ENCODE measurements at regions not wholly inside any gene's neighbourhood (a gene's known extent, or its start where the extent isn't known, plus 50 kb on each side); places are given as distances from the start of the nearest gene placed in this dataset.

DNA sequence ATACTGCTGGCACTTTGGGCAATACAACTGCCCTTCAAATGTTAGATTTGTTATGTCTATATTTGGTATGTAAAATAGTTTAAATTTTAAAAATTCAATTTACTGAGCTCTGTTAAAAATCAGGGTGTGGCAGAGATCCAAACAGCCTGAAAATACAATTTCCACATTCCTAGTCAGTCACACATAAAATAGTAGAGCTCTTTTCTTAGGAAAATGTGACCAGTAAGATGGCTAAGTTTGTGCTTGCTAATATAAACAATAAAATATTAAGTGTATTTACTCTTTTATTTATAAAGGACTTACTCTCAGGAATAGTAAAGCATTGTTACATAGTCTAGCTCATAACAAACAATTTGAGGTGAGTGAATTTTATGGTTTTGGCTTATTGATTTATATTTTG is 200.2 kb downstream of the DKK2 start:
- CTCF ChIA-PET, result no interaction called here
- POLR2A ChIA-PET, result no interaction called here
- H3K27me3 Mint-ChIP-seq, result no peaks in the 10 kb centered on the region

GRCh38 chr4:106830879-106831278 is 205.2 kb downstream of the DKK2 start:
- Histone ChIP-seq H3K27ac (ENCODE audit: low read depth, low read length) (no peak overlapping the region), H3K27me3 (ENCODE audit: control insufficient read depth in 2 of 2, insufficient read depth in 2 of 2, low read length in 2 of 2) (no peaks in the 10 kb centered on the region), H3K4me3 (ENCODE audit: low read length) (no peak overlapping the region), H3K4me1 (ENCODE audit: control insufficient read depth in 2 of 2, insufficient read depth in 2 of 2, low read length in 2 of 2) (no peaks in the 10 kb centered on the region), H3K36me3 (ENCODE audit: control insufficient read depth in 2 of 3, insufficient read depth in 3 of 3, low read length in 3 of 3) (no peaks in the 10 kb centered on the region), H3K9me3 (ENCODE audit: control insufficient read depth in 2 of 3, low read length in 3 of 3) (no peaks in the 10 kb centered on the region)
- DNase-seq, result no peak
- POLR2A ChIA-PET, result no interaction called here
- no peak overlapping the region for H3K4me3 Mint-ChIP-seq
- no peaks in the 10 kb centered on the region for H3K27me3 Mint-ChIP-seq
- peaks cover 0 to 4% (median 0%) of the 10 kb centered on the region in 5 donors for H3K36me3 Mint-ChIP-seq
- no peak for ATAC-seq
- H3K27ac Mint-ChIP-seq, result no peak overlapping the region
- intact Hi-C loops (cut with micrococcal nuclease), result no loop called here
- H3K4me1 Mint-ChIP-seq, result no peaks in the 10 kb centered on the region
- peaks cover 0 to 19% (median 2%) of the 10 kb centered on the region in 11 donors for H3K9me3 Mint-ChIP-seq
- CTCF ChIA-PET, result no interaction called here

More for the DNA sequence above, 200.2 kb downstream of the DKK2 start:
- H3K9me3 ChIP-seq (ENCODE audit: control insufficient read depth in 2 of 3, low read length in 3 of 3), result no peaks in the 10 kb centered on the region
- no peak for DNase-seq
- intact Hi-C loops (cut with micrococcal nuclease), result no loop called here
- no peak overlapping the region for H3K4me3 ChIP-seq (ENCODE audit: low read length)
- Mint-ChIP-seq H3K36me3 (peaks cover 0 to 4% (median 0%) of the 10 kb centered on the region in 5 donors), H3K4me3 (no peak overlapping the region), H3K4me1 (no peaks in the 10 kb centered on the region), H3K27ac (no peak overlapping the region), H3K9me3 (peaks cover 0 to 20% (median 2%) of the 10 kb centered on the region in 11 donors)
- H3K36me3 ChIP-seq (ENCODE audit: control insufficient read depth in 2 of 3, insufficient read depth in 3 of 3, low read length in 3 of 3), result no peaks in the 10 kb centered on the region
- no peaks in the 10 kb centered on the region for H3K27me3 ChIP-seq (ENCODE audit: control insufficient read depth in 2 of 2, insufficient read depth in 2 of 2, low read length in 2 of 2)
- ATAC-seq, result no peak
- no peak overlapping the region for H3K27ac ChIP-seq (ENCODE audit: low read depth, low read length)
- H3K4me1 ChIP-seq (ENCODE audit: control insufficient read depth in 2 of 2, insufficient read depth in 2 of 2, low read length in 2 of 2), result no peaks in the 10 kb centered on the region

DNA sequence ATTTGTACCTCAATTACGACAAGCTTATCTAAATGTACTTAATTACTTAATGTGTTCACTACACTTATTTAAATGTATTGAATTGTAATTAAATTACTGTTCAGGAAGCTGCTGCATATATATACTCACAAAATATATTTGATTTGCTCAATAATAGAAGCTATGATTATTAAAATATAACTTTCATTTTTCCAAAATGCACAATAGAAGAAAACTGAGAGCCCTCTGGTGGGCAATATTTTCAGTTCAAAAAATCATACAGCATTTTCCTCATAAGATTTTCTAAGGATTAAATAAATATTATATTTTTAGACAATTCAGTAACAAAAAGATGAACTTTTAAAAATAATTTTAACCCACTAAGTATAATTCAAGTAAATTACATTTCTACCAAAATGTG is 217.3 kb downstream of the DKK2 start:
- no peaks in the 10 kb centered on the region for H3K4me1 ChIP-seq (ENCODE audit: control insufficient read depth in 2 of 2, insufficient read depth in 2 of 2, low read length in 2 of 2)
- Mint-ChIP-seq H3K4me3 (no peak overlapping the region), H3K4me1 (no peaks in the 10 kb centered on the region), H3K9me3 (peaks cover 0 to 5% (median 0%) of the 10 kb centered on the region in 11 donors), H3K27me3 (no peaks in the 10 kb centered on the region), H3K27ac (no peak overlapping the region), H3K36me3 (no peaks in the 10 kb centered on the region)
- H3K4me3 ChIP-seq (ENCODE audit: low read length), result no peak overlapping the region
- DNase-seq (no peak), ATAC-seq (no peak)
- H3K27me3 ChIP-seq (ENCODE audit: control insufficient read depth in 2 of 2, insufficient read depth in 2 of 2, low read length in 2 of 2), result no peaks in the 10 kb centered on the region
- H3K9me3 ChIP-seq (ENCODE audit: control insufficient read depth in 2 of 3, low read length in 3 of 3), result no peaks in the 10 kb centered on the region
- no peaks in the 10 kb centered on the region for H3K36me3 ChIP-seq (ENCODE audit: control insufficient read depth in 2 of 3, insufficient read depth in 3 of 3, low read length in 3 of 3)
- intact Hi-C loops (cut with micrococcal nuclease), result no loop called here
- no peak overlapping the region for H3K27ac ChIP-seq (ENCODE audit: low read depth, low read length)
- ChIA-PET CTCF (interaction anchor here (0.7 kb wide), 1 partner anchor 13 kb away, joined by 3 read pairs; no protein-coding TSS in a partner anchor), POLR2A (no interaction called here)

GRCh38 chr4:106816496-106816895 is 219.6 kb downstream of the DKK2 start:
- H3K4me1 Mint-ChIP-seq, result no peaks in the 10 kb centered on the region
- H3K36me3 Mint-ChIP-seq, result no peaks in the 10 kb centered on the region
- no peak overlapping the region for H3K27ac Mint-ChIP-seq
- ATAC-seq (no peak), DNase-seq (no peak)
- H3K27ac ChIP-seq (ENCODE audit: low read depth, low read length), result no peak overlapping the region
- H3K27me3 ChIP-seq (ENCODE audit: control insufficient read depth in 2 of 2, insufficient read depth in 2 of 2, low read length in 2 of 2), result no peaks in the 10 kb centered on the region
- no peaks in the 10 kb centered on the region for H3K4me1 ChIP-seq (ENCODE audit: control insufficient read depth in 2 of 2, insufficient read depth in 2 of 2, low read length in 2 of 2)
- ChIA-PET POLR2A (no interaction called here), CTCF (no interaction called here)
- H3K4me3 ChIP-seq (ENCODE audit: low read length), result no peak overlapping the region
- H3K9me3 Mint-ChIP-seq, result peaks cover 0 to 4% (median 0%) of the 10 kb centered on the region in 11 donors
- no peaks in the 10 kb centered on the region for H3K9me3 ChIP-seq (ENCODE audit: control insufficient read depth in 2 of 3, low read length in 3 of 3)
- no peak overlapping the region for H3K4me3 Mint-ChIP-seq
- H3K36me3 ChIP-seq (ENCODE audit: control insufficient read depth in 2 of 3, insufficient read depth in 3 of 3, low read length in 3 of 3), result no peaks in the 10 kb centered on the region
- H3K27me3 Mint-ChIP-seq, result no peaks in the 10 kb centered on the region
- intact Hi-C loops (cut with micrococcal nuclease), result no loop called here

- no peaks in the 10 kb centered on the region for H3K4me1 Mint-ChIP-seq
- no peaks in the 10 kb centered on the region for H3K36me3 ChIP-seq (ENCODE audit: control insufficient read depth in 2 of 3, insufficient read depth in 3 of 3, low read length in 3 of 3)
- H3K9me3 ChIP-seq (ENCODE audit: control insufficient read depth in 2 of 3, low read length in 3 of 3), result no peaks in the 10 kb centered on the region
- H3K27ac Mint-ChIP-seq, result no peak overlapping the region
- no peaks in the 10 kb centered on the region for H3K36me3 Mint-ChIP-seq
- no peaks in the 10 kb centered on the region for H3K4me1 ChIP-seq (ENCODE audit: control insufficient read depth in 2 of 2, insufficient read depth in 2 of 2, low read length in 2 of 2)
- no peaks in the 10 kb centered on the region for H3K27me3 Mint-ChIP-seq
- peaks cover 0 to 7% (median 0%) of the 10 kb centered on the region in 11 donors for H3K9me3 Mint-ChIP-seq
- no peak overlapping the region for H3K27ac ChIP-seq (ENCODE audit: low read depth, low read length)
- ATAC-seq (no peak), DNase-seq (no peak)
- intact Hi-C loops (cut with micrococcal nuclease), result no loop called here
- H3K4me3 Mint-ChIP-seq, result no peak overlapping the region
- H3K27me3 ChIP-seq (ENCODE audit: control insufficient read depth in 2 of 2, insufficient read depth in 2 of 2, low read length in 2 of 2), result no peaks in the 10 kb centered on the region
- no peak overlapping the region for H3K4me3 ChIP-seq (ENCODE audit: low read length)
- ChIA-PET POLR2A (no interaction called here), CTCF (no interaction called here)
These were observed 226.0 kb downstream of the DKK2 start for GRCh38 chr4:106810122-106810521.

- no peak overlapping the region for H3K4me3 ChIP-seq (ENCODE audit: low read length)
- H3K4me1 ChIP-seq (ENCODE audit: control insufficient read depth in 2 of 2, insufficient read depth in 2 of 2, low read length in 2 of 2), result no peaks in the 10 kb centered on the region
- ATAC-seq, result peak; percentile 45
- Mint-ChIP-seq H3K27ac (no peak overlapping the region), H3K4me1 (no peaks in the 10 kb centered on the region), H3K9me3 (peaks cover 0 to 7% (median 0%) of the 10 kb centered on the region in 11 donors), H3K36me3 (no peaks in the 10 kb centered on the region), H3K27me3 (no peaks in the 10 kb centered on the region), H3K4me3 (no peak overlapping the region)
- ChIA-PET CTCF (no interaction called here), POLR2A (no interaction called here)
- no peaks in the 10 kb centered on the region for H3K27me3 ChIP-seq (ENCODE audit: control insufficient read depth in 2 of 2, insufficient read depth in 2 of 2, low read length in 2 of 2)
- intact Hi-C loops (cut with micrococcal nuclease), result no loop called here
- H3K36me3 ChIP-seq (ENCODE audit: control insufficient read depth in 2 of 3, insufficient read depth in 3 of 3, low read length in 3 of 3), result no peaks in the 10 kb centered on the region
- H3K9me3 ChIP-seq (ENCODE audit: control insufficient read depth in 2 of 3, low read length in 3 of 3), result no peaks in the 10 kb centered on the region
- DNase-seq, result no peak
- no peak overlapping the region for H3K27ac ChIP-seq (ENCODE audit: low read depth, low read length)
These were observed 227.0 kb downstream of the DKK2 start for GRCh38 chr4:106809076-106809475.

GRCh38 chr4:106806158-106806797 is 229.8 kb downstream of the DKK2 start:
- no peak overlapping the region for H3K27ac Mint-ChIP-seq
- peaks cover 0 to 4% (median 0%) of the 10 kb centered on the region in 5 donors for H3K27me3 Mint-ChIP-seq
- Histone ChIP-seq H3K36me3 (ENCODE audit: control insufficient read depth in 2 of 3, insufficient read depth in 3 of 3, low read length in 3 of 3) (no peaks in the 10 kb centered on the region), H3K27me3 (ENCODE audit: control insufficient read depth in 2 of 2, insufficient read depth in 2 of 2, low read length in 2 of 2) (no peaks in the 10 kb centered on the region), H3K4me3 (ENCODE audit: low read length) (no peak overlapping the region), H3K9me3 (ENCODE audit: control insufficient read depth in 2 of 3, low read length in 3 of 3) (no peaks in the 10 kb centered on the region), H3K4me1 (ENCODE audit: control insufficient read depth in 2 of 2, insufficient read depth in 2 of 2, low read length in 2 of 2) (no peaks in the 10 kb centered on the region), H3K27ac (ENCODE audit: low read depth, low read length) (no peak overlapping the region)
- POLR2A ChIA-PET, result no interaction called here
- no peaks in the 10 kb centered on the region for H3K36me3 Mint-ChIP-seq
- intact Hi-C loops (cut with micrococcal nuclease), result no loop called here
- DNase-seq, result no peak
- H3K4me3 Mint-ChIP-seq, result no peak overlapping the region
- H3K4me1 Mint-ChIP-seq, result no peaks in the 10 kb centered on the region
- ATAC-seq, result no peak
- peaks cover 0 to 12% (median 0%) of the 10 kb centered on the region in 11 donors for H3K9me3 Mint-ChIP-seq
- CTCF ChIA-PET, result interaction anchor here (0.5 kb wide), 2 partner anchors 12 to 28 kb away, joined by 3 read pairs; no protein-coding TSS in a partner anchor

Data from naive thymus-derived CD4-positive, alpha-beta T cell (primary cell).